Keratinocyte (primary cell): ENCODE measurements at regions not wholly inside any gene's neighbourhood (a gene's known extent, or its start where the extent isn't known, plus 50 kb on each side); places are given as distances from the start of the nearest gene placed in this dataset.

Source experiments
- DNase-seq: peaks from one replicate; pipeline ENCODE4 v3.0.0-alpha.2; 2011; ENCODE audit warnings: low read depth, missing footprints, low spot score
- FAIRE-seq: peaks from 2 replicates; lab custom pipeline; 2011; peaks lifted over from hg19 to GRCh38; lab: Jason Lieb, UNC
- H2AFZ ChIP-seq: 2 replicates; pipeline ENCODE4 v1.6.0; 2012; ENCODE audit warnings: low read length, control low read depth, inconsistent platforms; ENCODE audit not compliant: control insufficient read depth
- H3K27ac ChIP-seq: 2 replicates; pipeline ENCODE4 v1.5.1; 2011; ENCODE audit warnings: low read length; ENCODE audit not compliant: control insufficient read depth, insufficient read depth
- H3K27me3 ChIP-seq: 3 replicates; pipeline ENCODE4 v1.6.0; 2011; ENCODE audit warnings: low read length; ENCODE audit not compliant: control insufficient read depth, insufficient read depth; ENCODE audit errors: extremely low read depth
- H3K36me3 ChIP-seq, 2 experiments: 2 replicates in 1 of 2; 3 replicates in 1 of 2; pipeline ENCODE4 v1.5.1; 2011; ENCODE audit warnings: low read length in 2 of 2, mild to moderate bottlenecking in 1 of 2; ENCODE audit not compliant: control insufficient read depth in 2 of 2, insufficient read depth in 2 of 2; ENCODE audit errors: extremely low read depth in 1 of 2
- H3K4me1 ChIP-seq: 3 replicates; pipeline ENCODE4 v1.5.1; 2011; ENCODE audit warnings: low read length; ENCODE audit not compliant: control insufficient read depth, insufficient read depth; ENCODE audit errors: extremely low read depth
- H3K4me2 ChIP-seq: 3 replicates; pipeline ENCODE4 v1.6.0; 2011; ENCODE audit warnings: low read depth, low read length; ENCODE audit not compliant: control insufficient read depth, insufficient read depth; ENCODE audit errors: extremely low read depth
- H3K4me3 ChIP-seq, 3 experiments: fragments of 200-600 bp in 1 of 3; sonication (generic) in 1 of 3; 2 replicates in 2 of 3; 3 replicates in 1 of 3; pipeline ENCODE4 v1.5.1; 2011 to 2016; ENCODE audit warnings: low read length in 3 of 3, mild to moderate bottlenecking in 3 of 3, control low read depth in 2 of 3, inconsistent platforms in 1 of 3, low read depth in 1 of 3, mixed read lengths in 1 of 3, mixed run types in 1 of 3, moderate library complexity in 1 of 3; ENCODE audit not compliant: control insufficient read depth in 2 of 3, insufficient read depth in 2 of 3; ENCODE audit errors: extremely low read depth in 1 of 3
- H3K79me2 ChIP-seq: 2 replicates; pipeline ENCODE4 v1.6.0; 2012; ENCODE audit warnings: low read length; ENCODE audit not compliant: control insufficient read depth, insufficient read depth
- H3K9ac ChIP-seq: 3 replicates; pipeline ENCODE4 v1.6.0; 2011; ENCODE audit warnings: low read length; ENCODE audit not compliant: control insufficient read depth, insufficient read depth; ENCODE audit errors: extremely low read depth
- H3K9me1 ChIP-seq: 3 replicates; pipeline ENCODE4 v1.6.0; 2011; ENCODE audit warnings: low read length; ENCODE audit not compliant: control insufficient read depth, insufficient read depth; ENCODE audit errors: extremely low read depth
- H3K9me3 ChIP-seq: 2 replicates; pipeline ENCODE4 v1.5.1; 2012; ENCODE audit warnings: low read depth, low read length; ENCODE audit not compliant: control insufficient read depth
- H4K20me1 ChIP-seq: 3 replicates; pipeline ENCODE4 v1.6.0; 2011; ENCODE audit warnings: low read length; ENCODE audit not compliant: control insufficient read depth, insufficient read depth; ENCODE audit errors: extremely low read depth
- CTCF ChIP-seq, 3 experiments: IDR thresholded peaks in 1 of 3; conservative IDR thresholded peaks in 1 of 3; optimal IDR thresholded peaks in 1 of 3; 2 replicates in 2 of 3; 3 replicates in 1 of 3; pipeline versions ENCODE3 to v1.5.1; 2011; ENCODE audit warnings: low read length in 3 of 3, mild to moderate bottlenecking in 3 of 3, moderate library complexity in 2 of 3, control low read depth in 1 of 3, inconsistent platforms in 1 of 3; ENCODE audit not compliant: insufficient read depth in 2 of 3; ENCODE audit errors: extremely low read depth in 1 of 3
- EZH2 ChIP-seq: IDR thresholded peaks from one replicate; pipeline ENCODE4 v1.6.1; 2012; ENCODE audit warnings: inconsistent platforms, mild to moderate bottlenecking, low read length, moderate library complexity
- dilution Hi-C: fragments of 300-500 bp; cut with MboI; formaldehyde crosslinking; loops from one replicate; pipeline ENCODE4 v1.7.0; 2020; ENCODE audit warnings: low sequenced_read_pairs; ENCODE audit not compliant: extremely low pct_ligation_motif_present

DNA sequence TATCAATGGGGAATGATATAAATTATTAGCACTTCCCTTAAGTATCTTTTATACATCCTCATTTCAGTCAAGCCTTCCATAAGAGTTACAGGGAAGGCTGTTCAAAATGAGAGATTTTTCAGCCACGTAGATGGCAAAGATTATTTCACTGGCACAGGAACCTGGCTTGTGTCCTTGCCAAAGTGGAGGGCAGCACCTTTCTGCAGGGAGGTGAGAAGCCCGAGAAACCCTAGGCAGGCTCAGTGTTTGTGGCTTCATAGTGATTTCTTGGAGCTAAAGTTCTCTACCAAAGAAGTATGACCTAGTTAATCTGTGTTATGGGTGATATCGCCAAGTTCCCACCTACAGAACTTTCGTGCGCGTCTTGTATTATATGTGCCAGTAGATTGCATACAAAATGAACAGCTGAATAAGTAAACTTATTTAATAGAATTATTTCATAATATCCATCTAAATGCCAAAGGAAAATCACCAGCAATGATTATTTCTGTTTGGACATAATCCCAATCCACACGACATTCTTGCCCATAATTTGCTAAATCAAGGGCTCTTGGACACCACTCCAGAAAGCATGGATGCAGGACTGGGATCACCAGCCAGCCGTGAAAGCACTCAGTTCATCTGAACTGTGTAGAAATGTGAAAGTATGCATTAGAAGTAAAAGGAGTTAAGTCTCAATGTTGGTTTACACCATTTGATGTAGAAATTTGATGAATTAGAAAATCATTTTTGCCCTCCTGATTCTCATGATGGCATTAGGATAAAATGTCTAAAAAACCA is 150.4 kb upstream of the RNF32 start:
- TF ChIP-seq EZH2 (no peak), CTCF (optimal IDR thresholded peaks at IDR 0.05 in 1 of 3, IDR thresholded peaks at IDR 0.05 in 1 of 3, conservative IDR thresholded peaks at IDR 0.05 in 1 of 3; ENCODE audit: extremely low read depth in 1 of 3, insufficient read depth in 2 of 3, low read length in 3 of 3) (no peak)

DNA sequence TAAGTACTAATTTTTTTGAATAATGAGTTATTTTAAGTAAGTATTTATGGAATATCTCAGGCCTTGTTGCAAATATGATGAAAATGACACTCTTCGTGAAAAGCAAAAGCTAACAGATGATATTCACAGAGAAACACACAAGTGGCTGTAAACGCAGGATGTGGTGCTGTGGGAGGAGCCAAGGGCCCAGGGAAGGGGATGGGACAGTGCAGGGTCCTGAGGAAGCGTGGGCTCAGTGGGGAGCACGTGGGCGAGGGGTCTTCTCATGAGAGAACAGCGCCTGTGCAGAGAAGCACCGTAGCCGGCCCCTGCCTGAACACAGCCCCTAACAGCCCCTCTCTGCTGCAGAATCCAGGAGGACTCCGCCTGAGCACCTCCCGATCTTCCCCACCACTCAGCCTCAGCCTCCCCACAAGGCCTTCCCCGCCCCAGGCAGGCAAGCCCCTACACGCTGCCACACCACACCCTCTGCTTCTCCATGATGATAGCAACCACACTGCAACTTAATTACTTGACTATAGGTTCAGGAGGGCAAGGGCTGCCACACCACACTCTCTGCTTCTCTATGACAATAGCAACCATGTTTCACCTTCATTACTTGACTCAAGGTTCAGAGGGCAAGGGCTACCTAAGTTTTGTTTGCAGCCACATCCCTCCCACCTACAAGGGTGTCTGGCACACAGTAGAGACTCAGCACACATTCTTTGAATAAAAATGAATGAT is 152.6 kb upstream of the RNF32 start:
- no peaks in the 10 kb centered on the region for H3K4me1 ChIP-seq
- dilution Hi-C loops: no loop called here
- no peaks in the 10 kb centered on the region for H3K9me1 ChIP-seq
- H3K9me3 ChIP-seq: no peaks in the 10 kb centered on the region
- H3K79me2 ChIP-seq: no peaks in the 10 kb centered on the region
- H3K27me3 ChIP-seq: no peaks in the 10 kb centered on the region
- H3K4me3 ChIP-seq: no peak overlapping the region
- H2AFZ ChIP-seq: no peak overlapping the region
- no peak overlapping the region for H3K27ac ChIP-seq
- H3K36me3 ChIP-seq: no peaks in the 10 kb centered on the region
- no peak overlapping the region for H3K9ac ChIP-seq
- TF ChIP-seq EZH2 (no peak), CTCF (optimal IDR thresholded peaks at IDR 0.05 in 1 of 3, IDR thresholded peaks at IDR 0.05 in 1 of 3, conservative IDR thresholded peaks at IDR 0.05 in 1 of 3; ENCODE audit: extremely low read depth in 1 of 3, insufficient read depth in 2 of 3, low read length in 3 of 3) (no peak)
- no peak for DNase-seq
- H4K20me1 ChIP-seq: no peaks in the 10 kb centered on the region
- H3K4me2 ChIP-seq: no peak overlapping the region
- FAIRE-seq: no peak

More for the DNA sequence above, 150.4 kb upstream of the RNF32 start:
- Histone ChIP-seq H3K79me2 (no peaks in the 10 kb centered on the region), H3K27me3 (no peaks in the 10 kb centered on the region), H3K9me3 (no peaks in the 10 kb centered on the region), H3K9me1 (no peaks in the 10 kb centered on the region), H3K27ac (no peak overlapping the region), H3K9ac (no peak overlapping the region), H2AFZ (no peak overlapping the region), H3K36me3 (no peaks in the 10 kb centered on the region), H3K4me2 (no peak overlapping the region), H3K4me1 (no peaks in the 10 kb centered on the region), H3K4me3 (no peak overlapping the region), H4K20me1 (no peaks in the 10 kb centered on the region)
- dilution Hi-C loops: loop anchor here (10.0 kb wide), 1 partner anchor 55 kb away; no protein-coding TSS in a partner anchor
- FAIRE-seq (no peak), DNase-seq (no peak)
